CD4-positive, alpha-beta T cell treated with Interferon gamma for 1 hour (primary cell): ENCODE measurements at regions not wholly inside any gene's neighbourhood (a gene's known extent, or its start where the extent isn't known, plus 50 kb on each side); places are given as distances from the start of the nearest gene placed in this dataset.

Experiments
- DNase-seq: peaks from one replicate; pipeline ENCODE4 v3.0.0-alpha.2; 2020

- no peak for DNase-seq
Observed at GRCh38 chr22:47282366-47282765, 519.9 kb downstream of the TBC1D22A start.

- DNase-seq, result no peak
Observed at GRCh38 chr22:47281126-47282106, 519.0 kb downstream of the TBC1D22A start.

DNA sequence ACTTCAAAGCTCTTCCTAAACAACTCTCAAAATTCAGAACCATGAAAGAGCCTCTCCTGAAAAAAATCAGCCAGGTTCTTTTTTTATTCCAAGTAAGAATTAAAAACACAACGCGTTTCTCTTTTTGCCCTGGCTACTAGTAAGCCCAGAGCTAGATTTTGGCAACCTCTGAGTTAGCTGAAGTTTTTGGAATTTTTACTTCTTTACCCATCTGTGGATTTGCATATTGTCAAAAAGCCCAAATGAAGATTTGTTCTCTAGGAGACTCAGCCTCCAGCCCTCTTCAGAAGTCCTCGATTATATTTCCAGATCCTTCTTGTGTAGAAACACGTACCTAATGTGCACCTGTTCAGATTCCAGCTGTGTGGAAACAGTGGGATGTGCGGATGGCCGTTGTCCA, 517.9 kb downstream of the TBC1D22A start:
- no peak for DNase-seq

GRCh38 chr22:47279746-47280145, 517.3 kb downstream of the TBC1D22A start:
- DNase-seq, result no peak

- no peak for DNase-seq
Observed at GRCh38 chr22:47279337-47279736, 516.9 kb downstream of the TBC1D22A start.

DNA sequence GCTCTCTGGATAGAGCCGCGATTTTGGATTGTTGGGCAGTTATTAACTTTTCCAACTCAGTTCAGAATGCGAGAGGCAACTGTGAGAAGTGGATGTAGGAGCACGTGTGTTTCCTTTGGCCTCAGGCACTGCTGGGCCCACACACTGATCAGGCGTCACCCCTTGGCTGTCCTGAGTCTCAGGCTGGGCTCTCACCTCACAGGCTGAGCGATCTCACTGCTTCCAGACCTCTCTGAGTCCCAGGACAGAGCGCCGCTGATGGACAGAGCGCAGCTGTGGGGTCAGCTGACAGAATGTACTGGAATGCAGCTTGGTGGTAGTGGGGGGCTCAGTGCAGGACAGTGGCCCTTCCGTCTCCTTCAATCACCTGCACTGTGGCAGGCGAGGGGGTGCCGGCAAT, 516.2 kb downstream of the TBC1D22A start:
- DNase-seq, result no peak

GRCh38 chr22:47277531-47277930, 515.1 kb downstream of the TBC1D22A start:
- no peak for DNase-seq

- DNase-seq, result no peak
Observed at GRCh38 chr22:47276991-47277390, 514.5 kb downstream of the TBC1D22A start.

- DNase-seq, result no peak
Observed at GRCh38 chr22:47276450-47276820, 514.0 kb downstream of the TBC1D22A start.

GRCh38 chr22:47275605-47276449, 513.4 kb downstream of the TBC1D22A start:
- DNase-seq, result no peak

- no peak for DNase-seq
Observed at GRCh38 chr22:47274196-47274595, 511.7 kb downstream of the TBC1D22A start.

DNA sequence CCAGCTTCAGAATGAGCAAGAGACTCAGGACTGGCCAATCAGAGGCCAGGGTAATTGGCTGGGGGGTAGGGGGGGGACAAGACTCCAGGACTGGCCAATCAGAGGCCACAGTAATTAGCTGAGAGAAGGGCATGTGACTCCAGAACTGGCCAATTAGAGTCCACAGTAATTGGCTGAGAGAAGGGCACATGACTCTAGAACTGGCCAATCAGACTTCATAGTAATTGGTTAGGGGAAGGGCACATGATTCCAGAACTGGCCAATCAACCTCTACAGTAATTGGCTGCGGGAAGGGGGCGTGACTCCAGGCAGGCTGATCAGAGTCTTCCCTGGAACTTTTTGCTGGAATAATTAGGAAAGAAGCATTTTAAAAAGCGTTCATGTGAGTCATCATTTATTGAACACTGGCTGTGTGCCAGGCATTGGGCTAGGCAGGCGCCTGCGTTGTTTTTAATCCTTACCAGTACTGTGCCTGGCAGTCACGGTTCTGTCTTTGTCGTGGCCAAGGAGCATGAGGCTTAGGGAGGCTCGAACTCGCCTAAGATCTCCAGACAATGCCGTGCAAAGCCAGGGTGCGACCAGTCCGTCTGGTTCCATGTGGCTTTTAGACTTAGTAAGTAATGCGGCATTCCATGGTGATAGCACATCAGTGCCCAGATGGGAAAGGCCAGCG, 508.1 kb downstream of the TBC1D22A start:
- no peak for DNase-seq

DNA sequence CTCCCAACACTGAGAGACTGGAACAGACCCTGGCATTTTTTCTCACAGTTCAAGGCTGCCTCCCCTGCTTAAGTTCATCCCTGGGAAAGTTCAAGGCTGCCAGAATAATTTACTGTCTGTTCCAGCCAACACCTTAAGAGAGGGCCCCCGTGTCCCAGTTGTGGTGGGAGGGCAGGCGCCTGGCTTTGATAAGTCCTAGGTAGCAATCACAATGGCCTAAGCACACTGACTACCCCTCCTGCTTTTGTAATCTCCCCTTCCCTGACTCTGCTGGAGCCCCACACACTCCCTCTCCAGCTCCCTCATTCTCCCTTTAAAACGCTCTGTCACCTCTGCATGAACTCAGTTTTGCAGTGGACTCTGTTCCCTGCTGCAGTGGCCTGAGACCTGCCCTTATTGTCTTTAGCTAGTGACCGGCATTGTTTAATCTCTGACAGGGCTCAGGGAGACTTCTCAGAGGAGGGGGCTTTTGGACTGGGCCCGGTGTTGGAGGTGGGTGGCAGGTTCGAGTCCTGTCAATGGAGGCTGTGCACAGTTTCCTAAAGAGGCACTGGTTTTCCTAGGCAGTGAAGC, 507.2 kb downstream of the TBC1D22A start:
- no peak for DNase-seq

DNA sequence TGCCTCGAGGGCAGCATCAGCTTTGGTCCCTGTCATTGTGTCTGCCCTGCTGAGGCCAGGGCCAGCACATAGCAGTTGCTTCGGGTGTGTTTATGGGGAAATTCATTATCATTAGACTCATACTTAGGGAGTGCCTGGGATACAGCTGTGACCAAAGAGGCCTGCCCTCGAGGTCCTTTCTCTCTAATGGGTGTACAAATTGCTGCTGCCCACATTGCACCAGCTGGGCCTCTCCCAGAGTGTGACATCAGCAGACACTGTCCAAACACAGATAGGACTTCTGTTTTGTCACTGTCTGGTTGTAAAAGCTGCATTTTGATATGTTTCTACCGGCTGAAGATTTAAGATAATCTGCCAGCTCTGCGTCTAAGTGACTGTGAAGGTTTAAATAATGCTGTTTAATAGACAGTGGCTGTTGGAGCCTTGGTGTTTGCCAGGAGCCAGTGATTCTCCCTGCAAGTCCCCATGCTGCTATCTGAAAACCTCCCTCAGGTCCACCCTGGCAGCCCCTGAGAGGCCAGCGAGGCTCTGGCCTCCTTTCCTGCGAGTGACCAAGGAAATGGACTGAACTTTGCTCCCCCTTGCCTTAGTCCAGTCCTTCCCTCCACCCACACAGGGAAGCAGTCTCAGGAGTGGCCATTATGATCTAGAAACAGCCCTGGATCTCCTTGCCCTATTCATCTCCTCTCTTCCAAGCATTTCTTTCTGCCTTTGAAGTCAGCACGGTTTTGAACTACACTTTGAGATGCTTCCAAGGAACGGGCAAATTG, 505.2 kb downstream of the TBC1D22A start:
- DNase-seq, result no peak

- DNase-seq, result no peak
Observed at GRCh38 chr22:47266329-47266728, 503.9 kb downstream of the TBC1D22A start.

DNA sequence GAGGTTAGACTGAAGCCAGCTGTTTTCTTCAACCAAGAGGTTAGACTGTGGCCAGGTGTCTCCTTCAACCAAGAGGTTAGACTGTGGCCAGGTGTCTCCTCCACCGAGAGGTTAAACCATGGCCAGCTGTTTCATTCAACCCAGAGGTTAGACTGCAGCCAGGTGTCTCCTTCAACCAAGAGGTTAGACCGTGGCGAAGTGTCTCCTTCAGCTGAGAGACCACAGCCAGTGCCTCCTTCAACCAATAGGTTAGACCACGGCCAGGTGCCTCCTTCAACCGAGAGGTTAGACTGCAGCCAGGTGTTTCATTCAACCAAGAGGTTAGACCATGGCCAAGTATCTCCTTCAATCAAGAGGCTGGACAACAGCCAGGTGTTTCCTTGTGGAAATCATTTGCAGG, 498.1 kb downstream of the TBC1D22A start:
- DNase-seq, result no peak

- no peak for DNase-seq
Observed at GRCh38 chr22:47259990-47260389, 497.5 kb downstream of the TBC1D22A start.

DNA sequence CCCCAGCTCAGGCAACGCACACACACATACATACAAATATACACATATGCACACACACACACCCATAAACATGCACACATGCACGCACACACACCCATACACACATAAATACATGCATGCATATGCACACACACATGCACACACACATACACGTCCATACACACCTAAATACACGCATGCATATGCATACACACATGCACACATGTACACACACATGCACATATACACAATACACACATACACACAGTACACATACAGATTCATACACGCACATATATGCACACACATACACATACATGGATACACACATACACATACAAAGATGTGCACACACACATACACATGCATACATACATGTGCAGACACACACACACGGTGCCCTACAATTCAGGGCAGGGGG, 496.6 kb downstream of the TBC1D22A start:
- DNase-seq, result no peak

GRCh38 chr22:47257976-47258375, 495.5 kb downstream of the TBC1D22A start:
- DNase-seq, result no peak

DNA sequence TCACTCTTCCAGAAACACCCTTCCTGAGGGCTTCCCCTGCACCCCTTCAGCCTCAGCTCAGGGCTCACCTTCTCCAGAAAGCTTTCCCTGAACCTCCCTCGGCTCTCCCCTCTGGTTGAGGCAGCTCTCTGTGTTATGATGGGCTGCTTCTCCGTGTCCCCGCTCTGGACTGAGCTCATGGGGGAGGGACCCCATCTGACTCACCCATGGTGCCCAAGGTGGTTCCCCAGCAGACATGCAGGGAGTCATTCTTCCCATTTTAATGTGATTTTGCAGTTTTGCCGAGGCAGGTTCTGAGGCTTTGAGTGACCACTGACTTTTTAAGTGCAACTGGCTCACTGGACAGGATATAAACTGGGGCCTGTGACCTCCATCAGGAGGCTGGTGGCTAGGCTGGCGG, 495.1 kb downstream of the TBC1D22A start:
- no peak for DNase-seq

DNA sequence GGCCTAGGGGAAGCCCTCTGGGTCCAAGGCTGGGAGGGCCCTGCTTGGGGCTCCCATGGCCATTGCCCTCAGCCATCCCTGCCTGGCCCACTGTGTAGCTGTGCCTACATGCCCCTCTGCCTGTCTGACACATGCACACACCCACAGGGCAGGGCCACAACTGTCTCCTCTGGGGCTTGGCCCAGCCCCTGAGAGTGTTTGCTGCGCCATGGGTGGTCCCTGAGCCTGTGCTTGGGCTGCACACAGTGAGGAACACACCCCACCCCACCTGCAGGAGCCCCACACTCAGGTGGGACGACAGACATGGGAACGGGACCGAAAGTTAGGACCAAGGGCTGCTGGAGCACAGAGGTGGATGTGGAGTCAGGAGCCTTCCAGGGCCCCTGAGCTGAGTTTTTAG, 489.5 kb downstream of the TBC1D22A start:
- no peak for DNase-seq
